IMR-90 (cell line): ENCODE measurements at regions not wholly inside any gene's neighbourhood (a gene's known extent, or its start where the extent isn't known, plus 50 kb on each side); places are given as distances from the start of the nearest gene placed in this dataset.

ENCODE experiments used
- ATAC-seq: fragments of 200-7000 bp; cut with Tn5 transposase; 2 replicates; pipeline ENCODE4 v1.9.1; 2020; ENCODE audit warnings: low read depth, mild to moderate bottlenecking, moderate library complexity
- BruUV-seq: library from RNA; stranded (reverse); fragments of 400-500 nt; replicated peaks from 2 replicates; lab custom pipeline; 2021; lab: Mats Ljungman, UMichigan
- CTCF ChIA-PET: fragments of 300-600 bp; formaldehyde crosslinking; extraction: SDS; loops from one replicate; lab custom pipeline; 2021; ENCODE audit warnings: antibody characterized with exemption; lab: Yijun Ruan, JAX
- POLR2A ChIA-PET: fragments of 300-600 bp; sonication (Branson Sonifier 250); formaldehyde crosslinking; loops from one replicate; lab custom pipeline; 2022; ENCODE audit warnings: antibody characterized with exemption; ENCODE audit not compliant: unreplicated experiment; lab: Charles Lee
- DNase-seq: peaks from one replicate; pipeline ENCODE4 v3.0.0; 2013
- H2AFZ ChIP-seq: replicated peaks from 2 replicates; pipeline ENCODE3; 2013; ENCODE audit warnings: low read length, mild to moderate bottlenecking; ENCODE audit not compliant: poor library complexity
- H2AK5ac ChIP-seq: 2 replicates; pipeline ENCODE4 v1.6.1; 2013; ENCODE audit warnings: low read depth, low read length, inconsistent platforms
- H2AK9ac ChIP-seq: replicated peaks from 2 replicates; pipeline ENCODE3; 2013; ENCODE audit warnings: mild to moderate bottlenecking, low read depth, low read length, moderate library complexity; ENCODE audit not compliant: poor library complexity
- H2BK120ac ChIP-seq: 2 replicates; pipeline ENCODE4 v1.6.1; 2013; ENCODE audit warnings: low read depth, low read length, inconsistent platforms
- H2BK15ac ChIP-seq: 3 replicates; pipeline ENCODE4 v1.6.1; 2013; ENCODE audit warnings: low read depth, low read length, inconsistent platforms
- H2BK20ac ChIP-seq: 2 replicates; pipeline ENCODE4 v1.6.1; 2013; ENCODE audit warnings: low read depth, mild to moderate bottlenecking, inconsistent platforms, low read length, moderate library complexity
- H2BK5ac ChIP-seq: 2 replicates; pipeline ENCODE4 v1.6.1; 2013; ENCODE audit warnings: mild to moderate bottlenecking, low read depth, low read length, inconsistent platforms; ENCODE audit not compliant: poor library complexity, severe bottlenecking
- H3K14ac ChIP-seq: replicated peaks from 2 replicates; pipeline ENCODE4 v1.6.1; 2013; ENCODE audit warnings: low read depth, low read length, inconsistent platforms
- H3K18ac ChIP-seq: 2 replicates; pipeline ENCODE4 v1.6.1; 2013; ENCODE audit warnings: low read depth, low read length, control low read depth
- H3K23ac ChIP-seq: 2 replicates; pipeline ENCODE4 v1.6.1; 2013; ENCODE audit warnings: low read depth, low read length, inconsistent platforms
- H3K27ac ChIP-seq: 2 replicates; pipeline ENCODE4 v1.5.1; 2013; ENCODE audit warnings: mild to moderate bottlenecking, control low read depth, low read length; ENCODE audit not compliant: insufficient read depth
- H3K27me3 ChIP-seq: 2 replicates; pipeline ENCODE4 v1.6.1; 2013; ENCODE audit warnings: low read length; ENCODE audit not compliant: control insufficient read depth, insufficient read depth
- H3K36me3 ChIP-seq: 2 replicates; pipeline ENCODE4 v1.6.1; 2013; ENCODE audit warnings: low read length, mixed read lengths; ENCODE audit not compliant: control insufficient read depth, insufficient read depth
- H3K4ac ChIP-seq: 2 replicates; pipeline ENCODE4 v1.6.1; 2013; ENCODE audit warnings: low read depth, low read length, inconsistent platforms
- H3K4me1 ChIP-seq: 2 replicates; pipeline ENCODE4 v1.6.1; 2013; ENCODE audit warnings: low read length, mixed read lengths; ENCODE audit not compliant: control insufficient read depth, insufficient read depth
- H3K4me2 ChIP-seq: 2 replicates; pipeline ENCODE4 v1.6.1; 2013; ENCODE audit warnings: low read depth, mild to moderate bottlenecking, control low read depth, low read length, moderate library complexity
- H3K4me3 ChIP-seq: 2 replicates; pipeline ENCODE4 v1.5.1; 2013; ENCODE audit warnings: low read depth, mild to moderate bottlenecking, control low read depth, low read length, moderate library complexity; ENCODE audit not compliant: insufficient read depth
- H3K56ac ChIP-seq: 2 replicates; pipeline ENCODE4 v1.6.1; 2013; ENCODE audit warnings: low read length, inconsistent platforms; ENCODE audit not compliant: insufficient read depth; ENCODE audit errors: extremely low read depth
- H3K79me1 ChIP-seq, 2 experiments: 2 replicates each; pipeline ENCODE4 v1.6.1; 2013; ENCODE audit warnings: low read length in 2 of 2, inconsistent platforms in 1 of 2, low read depth in 1 of 2
- H3K9ac ChIP-seq: 2 replicates; pipeline ENCODE4 v1.6.1; 2013; ENCODE audit warnings: low read depth, low read length, control low read depth
- H3K9me1 ChIP-seq: 2 replicates; pipeline ENCODE4 v1.6.1; 2013; ENCODE audit warnings: low read length, inconsistent platforms; ENCODE audit not compliant: insufficient read depth
- H3K9me3 ChIP-seq: 2 replicates; pipeline ENCODE4 v1.6.1; 2013; ENCODE audit warnings: low read length; ENCODE audit not compliant: control insufficient read depth, insufficient read depth
- H4K20me1 ChIP-seq: 2 replicates; pipeline ENCODE4 v1.6.1; 2013; ENCODE audit warnings: low read length, inconsistent platforms; ENCODE audit not compliant: insufficient read depth
- H4K5ac ChIP-seq: 2 replicates; pipeline ENCODE4 v1.6.1; 2013; ENCODE audit warnings: mild to moderate bottlenecking, low read depth, low read length, control low read depth
- H4K8ac ChIP-seq, 2 experiments: 2 replicates each; pipeline ENCODE4 v1.6.1; 2013; ENCODE audit warnings: low read depth in 2 of 2, low read length in 2 of 2, control low read depth in 1 of 2, inconsistent platforms in 1 of 2
- H4K91ac ChIP-seq: 2 replicates; pipeline ENCODE4 v1.6.1; 2013; ENCODE audit warnings: low read depth, low read length, inconsistent platforms; ENCODE audit not compliant: insufficient read depth
- WGBS, 2 experiments: methylation state at CpG; one replicate each; pipeline versions ENCODE4 v1.1.5 to v1.1.7; 2013; ENCODE audit warnings: missing lambda C conversion rate in 2 of 2; ENCODE audit not compliant: insufficient read length in 1 of 2; ENCODE audit errors: extremely low coverage in 2 of 2; 5-methylcytosine and 5-hydroxymethylcytosine counted together
- dilution Hi-C: fragments of 300-500 bp; cut with HindIII; formaldehyde crosslinking; loops from one replicate; pipeline ENCODE4 v1.14.3; 2018; ENCODE audit warnings: low sequenced_read_pairs; ENCODE audit not compliant: unreplicated experiment
- in situ Hi-C: fragments of 300-500 bp; cut with MboI; formaldehyde crosslinking; loops from 3 replicates; pipeline ENCODE4 v1.14.3; 2019; ENCODE audit warnings: low sequenced_read_pairs, inconsistent platforms, mixed read lengths
- intact Hi-C: fragments of 100-400 bp; cut with micrococcal nuclease; formaldehyde crosslinking; loops from 2 replicates; pipeline ENCODE4 v1.10.0; 2022
- TF ChIP-seq, protein P1 (sequence below): conservative IDR thresholded peaks from 2 replicates; pipeline ENCODE4 v1.5.1; 2012; ENCODE audit warnings: mild to moderate bottlenecking, low read depth, low read length, improper control_type of control experiment

DNA sequence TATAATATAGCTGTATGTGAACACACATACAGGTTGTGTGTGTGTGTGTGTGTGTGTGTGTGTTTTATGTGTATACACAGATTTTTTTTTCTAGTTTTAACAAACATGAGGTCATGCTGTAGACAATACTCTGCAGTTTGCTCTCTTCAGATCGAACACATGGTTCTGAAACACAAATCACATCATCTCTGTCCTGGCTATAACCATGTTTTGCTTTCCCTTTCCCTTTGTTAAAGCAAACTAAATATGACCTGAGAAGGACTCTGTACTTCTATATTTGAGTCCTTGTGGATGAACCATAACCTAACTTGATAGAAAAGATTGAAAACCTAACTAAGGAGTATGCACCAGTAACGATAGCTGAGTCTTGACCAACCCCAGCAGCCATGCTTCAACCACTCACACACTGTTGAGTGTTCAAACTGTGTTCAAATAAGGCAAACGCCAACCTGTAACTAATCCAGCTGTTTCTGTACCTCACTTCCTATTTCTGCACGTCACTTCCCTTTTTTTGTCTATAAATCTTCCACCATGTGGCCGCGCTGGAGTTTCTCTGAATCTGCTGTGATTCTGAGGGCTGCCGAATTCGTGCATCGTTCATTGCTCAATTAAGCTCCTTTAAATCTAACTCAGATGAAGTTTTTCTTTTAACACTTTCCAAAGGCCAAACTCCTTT is 303.8 kb downstream of the HS3ST3B1 start:
- intact Hi-C loops (no loop called here), dilution Hi-C loops (no loop called here), in situ Hi-C loops (no loop called here)
- Histone ChIP-seq H3K9ac (no peak overlapping the region), H2AFZ (no peak overlapping the region), H3K27me3 (no peaks in the 10 kb centered on the region; the same call in none of the 2 replicates), H2BK15ac (no peak overlapping the region), H3K4me2 (no peak overlapping the region), H2AK9ac (no peak overlapping the region), H4K8ac (no peak overlapping the region), H2BK120ac (no peak overlapping the region), H3K18ac (no peak overlapping the region), H2BK20ac (no peak overlapping the region), H2AK5ac (no peak overlapping the region), H4K20me1 (no peaks in the 10 kb centered on the region), H3K14ac (no peak overlapping the region), H3K36me3 (no peaks in the 10 kb centered on the region), H2BK5ac (no peak overlapping the region), H3K4me3 (no peak overlapping the region), H3K4ac (no peak overlapping the region), H3K56ac (no peak overlapping the region), H3K4me1 (no peaks in the 10 kb centered on the region), H3K79me1 (no peaks in the 10 kb centered on the region), H4K5ac (no peak overlapping the region), H3K27ac (no peak overlapping the region), H4K91ac (no peak overlapping the region), H3K23ac (no peak overlapping the region), H3K9me1 (no peaks in the 10 kb centered on the region), H3K9me3 (no peaks in the 10 kb centered on the region)
- POLR2A ChIA-PET = no interaction called here
- DNase-seq (no peak), ATAC-seq (no peak)
- CTCF ChIA-PET = no interaction called here
- no TSS peak for BruUV-seq
- TF ChIP-seq, protein P1, sequence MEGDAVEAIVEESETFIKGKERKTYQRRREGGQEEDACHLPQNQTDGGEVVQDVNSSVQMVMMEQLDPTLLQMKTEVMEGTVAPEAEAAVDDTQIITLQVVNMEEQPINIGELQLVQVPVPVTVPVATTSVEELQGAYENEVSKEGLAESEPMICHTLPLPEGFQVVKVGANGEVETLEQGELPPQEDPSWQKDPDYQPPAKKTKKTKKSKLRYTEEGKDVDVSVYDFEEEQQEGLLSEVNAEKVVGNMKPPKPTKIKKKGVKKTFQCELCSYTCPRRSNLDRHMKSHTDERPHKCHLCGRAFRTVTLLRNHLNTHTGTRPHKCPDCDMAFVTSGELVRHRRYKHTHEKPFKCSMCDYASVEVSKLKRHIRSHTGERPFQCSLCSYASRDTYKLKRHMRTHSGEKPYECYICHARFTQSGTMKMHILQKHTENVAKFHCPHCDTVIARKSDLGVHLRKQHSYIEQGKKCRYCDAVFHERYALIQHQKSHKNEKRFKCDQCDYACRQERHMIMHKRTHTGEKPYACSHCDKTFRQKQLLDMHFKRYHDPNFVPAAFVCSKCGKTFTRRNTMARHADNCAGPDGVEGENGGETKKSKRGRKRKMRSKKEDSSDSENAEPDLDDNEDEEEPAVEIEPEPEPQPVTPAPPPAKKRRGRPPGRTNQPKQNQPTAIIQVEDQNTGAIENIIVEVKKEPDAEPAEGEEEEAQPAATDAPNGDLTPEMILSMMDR = no peak
- 77% methylated on average over 8 of the region's 9 CpGs; no CpG with 5 or more reads in 1 of the 2 experiments for WGBS, 2 experiments
